ENCODE measurements at regions not wholly inside any gene's neighbourhood (a gene's known extent, or its start where the extent isn't known, plus 50 kb on each side); places are given as distances from the start of the nearest gene placed in this dataset.

GRCh38 chr13:71087432-71087831, 779.6 kb downstream of the DACH1 start:
- TF ChIP-seq EZH2 (IDR thresholded peaks at IDR 0.05) (no peak), POLR2AphosphoS5 (IDR thresholded peaks at IDR 0.05; ENCODE audit: borderline replicate concordance, low read depth, low read length) (no peak), FOXP2 (optimal IDR thresholded peaks at IDR 0.05; ENCODE audit: control extremely low read depth, extremely low read length, insufficient read depth) (no peak)

Data from SK-N-MC (cell line).